ENCODE measurements at regions not wholly inside any gene's neighbourhood (a gene's known extent, or its start where the extent isn't known, plus 50 kb on each side); places are given as distances from the start of the nearest gene placed in this dataset.

DNA sequence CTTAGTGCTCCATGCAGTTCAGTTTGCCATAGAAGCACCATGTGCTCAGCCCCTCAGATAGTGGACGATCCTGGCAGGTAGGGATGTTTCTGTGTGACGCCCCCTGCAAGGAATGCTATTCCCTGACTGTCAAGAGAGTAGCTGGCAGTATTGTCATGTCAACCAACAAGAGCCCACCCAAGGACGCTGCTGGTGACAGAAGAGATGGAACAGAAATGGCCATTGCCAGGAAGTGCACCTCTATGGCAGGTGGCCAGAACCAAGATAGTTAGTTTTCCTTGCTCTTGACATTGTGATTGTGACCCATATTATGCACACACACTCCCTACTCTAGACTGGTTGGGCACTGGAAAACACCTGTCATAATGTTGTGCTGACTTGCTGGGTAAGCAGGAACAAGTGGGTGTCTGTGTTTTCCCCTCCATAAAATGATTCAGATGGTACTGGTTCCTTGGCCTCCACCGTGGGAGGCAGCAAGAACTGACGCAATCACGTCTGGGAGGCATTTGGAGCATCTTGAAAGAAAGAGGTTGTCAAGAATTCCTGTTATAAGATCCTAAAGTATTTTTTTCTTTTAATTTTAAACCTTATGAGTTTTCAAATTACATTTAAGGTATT is 507.9 kb downstream of the MID1IP1 start:
- H2BK12ac ChIP-seq (ENCODE audit: insufficient read length, low read depth, low read length), result no peak overlapping the region
- H3K56ac ChIP-seq (ENCODE audit: insufficient read length, low read depth, low read length), result no peak overlapping the region
- no peak overlapping the region for H2BK5ac ChIP-seq (ENCODE audit: insufficient read length, low read length)
- H3T11ph ChIP-seq (ENCODE audit: low read length), result no peak overlapping the region
- Mint-ChIP-seq H3K36me3 (ENCODE audit: insufficient read depth in 1 of 3, low read depth in 3 of 3) (peaks cover 0 to 15% (median 2%) of the 10 kb centered on the region in 3 experiments; a peak in 4 of 7 replicates), H3K9me3 (peaks cover 69 to 87% of the 10 kb centered on the region in 2 experiments), H3K27me3 (ENCODE audit: low read depth) (peaks cover 5% of the 10 kb centered on the region; the same call in 1 of the 2 replicates), H3K4me1 (no peaks in the 10 kb centered on the region), H3K27ac (no peak overlapping the region), H3K4me3 (no peak overlapping the region)
- 0 out of 2 replicates have a peak, but pooled peaks cover 2% of the 10 kb centered on the region for H3K79me2 ChIP-seq (ENCODE audit: insufficient read depth, low read length)
- H3K27me3 ChIP-seq (ENCODE audit: insufficient read depth, low read length), result no peaks in the 10 kb centered on the region
- H2BK120ac ChIP-seq (ENCODE audit: low read depth, low read length, poor library complexity, severe bottlenecking), result no peak overlapping the region
- H2AFZ ChIP-seq (ENCODE audit: low read length), result no peak overlapping the region
- no peak overlapping the region for H2BK15ac ChIP-seq (ENCODE audit: low read depth, low read length)
- H3K18ac ChIP-seq (ENCODE audit: insufficient read length, low read depth, low read length), result no peak overlapping the region
- no peaks in the 10 kb centered on the region for H3K23me2 ChIP-seq (ENCODE audit: insufficient read length, low read depth, low read length, poor library complexity, severe bottlenecking)
- no peaks in the 10 kb centered on the region for H3K79me1 ChIP-seq (ENCODE audit: insufficient read depth, low read depth, low read length, poor library complexity, severe bottlenecking)
- H3K4me2 ChIP-seq (ENCODE audit: insufficient read depth, insufficient read length, low read length), result no peak overlapping the region
- no peak overlapping the region for H3K14ac ChIP-seq (ENCODE audit: insufficient read depth, low read length)
- H3K9ac ChIP-seq (ENCODE audit: extremely low read depth, insufficient read length, low read length), result no peak overlapping the region
- H4K8ac ChIP-seq (replicated peaks; ENCODE audit: insufficient read length, low read depth, low read length), result no peak overlapping the region
- no peak overlapping the region for H2AK5ac ChIP-seq (ENCODE audit: insufficient read length, low read length)
- H3K9me3 ChIP-seq (ENCODE audit: control insufficient read depth, low read depth, low read length), result peaks cover 6% of the 10 kb centered on the region
- TF ChIP-seq, protein P1, sequence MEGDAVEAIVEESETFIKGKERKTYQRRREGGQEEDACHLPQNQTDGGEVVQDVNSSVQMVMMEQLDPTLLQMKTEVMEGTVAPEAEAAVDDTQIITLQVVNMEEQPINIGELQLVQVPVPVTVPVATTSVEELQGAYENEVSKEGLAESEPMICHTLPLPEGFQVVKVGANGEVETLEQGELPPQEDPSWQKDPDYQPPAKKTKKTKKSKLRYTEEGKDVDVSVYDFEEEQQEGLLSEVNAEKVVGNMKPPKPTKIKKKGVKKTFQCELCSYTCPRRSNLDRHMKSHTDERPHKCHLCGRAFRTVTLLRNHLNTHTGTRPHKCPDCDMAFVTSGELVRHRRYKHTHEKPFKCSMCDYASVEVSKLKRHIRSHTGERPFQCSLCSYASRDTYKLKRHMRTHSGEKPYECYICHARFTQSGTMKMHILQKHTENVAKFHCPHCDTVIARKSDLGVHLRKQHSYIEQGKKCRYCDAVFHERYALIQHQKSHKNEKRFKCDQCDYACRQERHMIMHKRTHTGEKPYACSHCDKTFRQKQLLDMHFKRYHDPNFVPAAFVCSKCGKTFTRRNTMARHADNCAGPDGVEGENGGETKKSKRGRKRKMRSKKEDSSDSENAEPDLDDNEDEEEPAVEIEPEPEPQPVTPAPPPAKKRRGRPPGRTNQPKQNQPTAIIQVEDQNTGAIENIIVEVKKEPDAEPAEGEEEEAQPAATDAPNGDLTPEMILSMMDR (conservative IDR thresholded peaks at IDR 0.05), result no peak
- no peak overlapping the region for H4K5ac ChIP-seq (ENCODE audit: insufficient read length, low read depth, low read length)
- H3K4ac ChIP-seq (ENCODE audit: low read depth, low read length), result no peak overlapping the region
- H4K20me1 ChIP-seq (ENCODE audit: control insufficient read depth, insufficient read depth, insufficient read length), result no peaks in the 10 kb centered on the region
- no peak for DNase-seq
- no peak overlapping the region for H2BK20ac ChIP-seq (ENCODE audit: low read depth, low read length, poor library complexity, severe bottlenecking)
- WGBS (ENCODE audit: extremely low coverage, insufficient read length, low lambda C conversion rate), result no CpG with 5 or more reads among the region's 6 CpGs
- H3K23ac ChIP-seq (ENCODE audit: insufficient read length, low read depth, low read length), result no peak overlapping the region
- H3K4me1 ChIP-seq (ENCODE audit: insufficient read depth, low read length), result no peaks in the 10 kb centered on the region
- H3K27ac ChIP-seq (ENCODE audit: insufficient read length, low read depth, low read length), result no peak overlapping the region
- no peak overlapping the region for H4K91ac ChIP-seq (ENCODE audit: insufficient read length, low read depth, low read length)

Data from H9 (cell line).